Progenitor cell of endocrine pancreas (in vitro differentiated cells): ENCODE measurements at regions not wholly inside any gene's neighbourhood (a gene's known extent, or its start where the extent isn't known, plus 50 kb on each side); places are given as distances from the start of the nearest gene placed in this dataset.

Experiments used
- DNase-seq: peaks from one replicate; pipeline ENCODE4 v3.0.0; 2021; ENCODE audit warnings: low spot score; ENCODE audit not compliant: unreplicated experiment
- H3K27ac Mint-ChIP-seq: 2 replicates; pipeline ENCODE4 v1.8.0; 2021; ENCODE audit warnings: mild to moderate bottlenecking, moderate library complexity, mixed read lengths
- H3K27me3 Mint-ChIP-seq: 2 replicates; pipeline ENCODE4 v1.8.0; 2021; ENCODE audit warnings: mixed read lengths
- H3K36me3 Mint-ChIP-seq: 2 replicates; pipeline ENCODE4 v1.8.0; 2022; ENCODE audit warnings: mixed read lengths; ENCODE audit not compliant: insufficient read depth
- H3K4me1 Mint-ChIP-seq: 2 replicates; pipeline ENCODE4 v1.8.0; 2021; ENCODE audit warnings: low read depth, mixed read lengths
- H3K4me3 Mint-ChIP-seq: 2 replicates; pipeline ENCODE4 v1.8.0; 2021; ENCODE audit warnings: low read depth, mild to moderate bottlenecking, moderate library complexity, mixed read lengths
- H3K9me3 Mint-ChIP-seq: 2 replicates; pipeline ENCODE4 v1.8.0; 2021; ENCODE audit warnings: low read depth, mixed read lengths
- TF ChIP-seq, protein P1 (sequence below): fragments of 200-600 bp; sonication (generic); IDR thresholded peaks from one replicate; pipeline ENCODE4 v1.5.0; 2021; ENCODE audit warnings: antibody characterized with exemption, mild to moderate bottlenecking; ENCODE audit not compliant: unreplicated experiment

DNA sequence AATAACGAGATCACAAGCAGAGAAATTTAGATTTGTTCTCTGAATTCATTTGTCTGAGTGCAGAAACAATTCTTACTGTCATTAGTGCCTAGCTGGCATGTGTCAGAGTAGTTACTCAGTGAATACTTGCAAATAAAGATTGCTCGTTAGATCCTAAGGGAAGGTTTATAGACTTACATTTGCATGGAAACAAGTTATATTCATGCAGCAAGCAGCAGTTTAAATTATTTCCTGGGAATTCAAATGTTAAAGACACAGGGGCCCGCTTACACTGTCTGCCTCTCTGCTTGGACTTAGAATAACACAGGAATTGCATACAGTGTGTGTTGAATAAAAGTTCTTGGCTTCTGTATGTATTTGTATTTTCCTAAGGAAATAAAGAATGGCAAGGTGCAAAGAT, 680.6 kb upstream of the NECTIN3 start:
- H3K27ac Mint-ChIP-seq = no peak overlapping the region
- H3K36me3 Mint-ChIP-seq = no peaks in the 10 kb centered on the region

DNA sequence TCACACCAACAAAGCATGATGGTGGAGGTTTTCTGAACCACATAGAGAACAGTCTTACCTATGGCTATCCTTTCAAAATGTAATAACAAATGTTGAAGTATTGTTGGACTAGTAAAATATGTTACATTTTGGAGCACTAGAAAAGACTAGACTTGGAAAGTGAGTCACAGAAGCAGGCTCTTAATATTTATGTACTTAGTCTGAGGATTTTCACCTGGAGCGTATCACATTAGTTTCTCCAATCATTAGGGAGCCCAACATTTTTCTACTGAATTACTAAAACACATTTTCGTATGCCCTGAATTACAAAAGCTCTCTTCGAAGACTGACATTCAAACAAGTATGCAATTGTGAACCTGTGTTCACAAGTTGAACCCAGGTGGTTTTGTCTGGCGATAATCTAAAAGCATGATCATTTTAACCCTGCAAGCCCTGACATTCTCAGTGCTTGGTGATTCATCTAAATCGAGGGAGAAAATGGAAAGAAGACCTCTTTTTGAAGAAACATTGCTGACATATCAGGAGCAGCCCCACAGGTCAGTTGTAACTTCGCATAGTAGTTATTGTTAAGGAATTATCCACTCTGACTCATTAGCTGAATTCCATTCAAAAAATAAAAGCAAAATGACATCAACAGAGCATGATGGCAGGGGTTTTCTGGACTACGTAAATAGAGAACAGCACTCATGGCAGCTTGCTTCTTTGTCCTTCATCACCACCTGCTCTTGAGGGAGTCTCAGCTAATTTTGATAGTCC, 679.8 kb upstream of the NECTIN3 start:
- H3K4me1 Mint-ChIP-seq = no peaks in the 10 kb centered on the region
- TF ChIP-seq, protein P1, sequence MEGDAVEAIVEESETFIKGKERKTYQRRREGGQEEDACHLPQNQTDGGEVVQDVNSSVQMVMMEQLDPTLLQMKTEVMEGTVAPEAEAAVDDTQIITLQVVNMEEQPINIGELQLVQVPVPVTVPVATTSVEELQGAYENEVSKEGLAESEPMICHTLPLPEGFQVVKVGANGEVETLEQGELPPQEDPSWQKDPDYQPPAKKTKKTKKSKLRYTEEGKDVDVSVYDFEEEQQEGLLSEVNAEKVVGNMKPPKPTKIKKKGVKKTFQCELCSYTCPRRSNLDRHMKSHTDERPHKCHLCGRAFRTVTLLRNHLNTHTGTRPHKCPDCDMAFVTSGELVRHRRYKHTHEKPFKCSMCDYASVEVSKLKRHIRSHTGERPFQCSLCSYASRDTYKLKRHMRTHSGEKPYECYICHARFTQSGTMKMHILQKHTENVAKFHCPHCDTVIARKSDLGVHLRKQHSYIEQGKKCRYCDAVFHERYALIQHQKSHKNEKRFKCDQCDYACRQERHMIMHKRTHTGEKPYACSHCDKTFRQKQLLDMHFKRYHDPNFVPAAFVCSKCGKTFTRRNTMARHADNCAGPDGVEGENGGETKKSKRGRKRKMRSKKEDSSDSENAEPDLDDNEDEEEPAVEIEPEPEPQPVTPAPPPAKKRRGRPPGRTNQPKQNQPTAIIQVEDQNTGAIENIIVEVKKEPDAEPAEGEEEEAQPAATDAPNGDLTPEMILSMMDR = no peak
- H3K27me3 Mint-ChIP-seq = no peaks in the 10 kb centered on the region
- H3K27ac Mint-ChIP-seq = no peak overlapping the region
- no peaks in the 10 kb centered on the region for H3K36me3 Mint-ChIP-seq
- no peak overlapping the region for H3K4me3 Mint-ChIP-seq
- DNase-seq = no peak
- no peaks in the 10 kb centered on the region for H3K9me3 Mint-ChIP-seq

More for the DNA sequence above, 680.6 kb upstream of the NECTIN3 start:
- TF ChIP-seq, protein P1 = no peak
- DNase-seq = no peak
- Mint-ChIP-seq H3K27me3 (no peaks in the 10 kb centered on the region), H3K4me1 (no peaks in the 10 kb centered on the region), H3K4me3 (no peak overlapping the region), H3K9me3 (no peaks in the 10 kb centered on the region)

DNA sequence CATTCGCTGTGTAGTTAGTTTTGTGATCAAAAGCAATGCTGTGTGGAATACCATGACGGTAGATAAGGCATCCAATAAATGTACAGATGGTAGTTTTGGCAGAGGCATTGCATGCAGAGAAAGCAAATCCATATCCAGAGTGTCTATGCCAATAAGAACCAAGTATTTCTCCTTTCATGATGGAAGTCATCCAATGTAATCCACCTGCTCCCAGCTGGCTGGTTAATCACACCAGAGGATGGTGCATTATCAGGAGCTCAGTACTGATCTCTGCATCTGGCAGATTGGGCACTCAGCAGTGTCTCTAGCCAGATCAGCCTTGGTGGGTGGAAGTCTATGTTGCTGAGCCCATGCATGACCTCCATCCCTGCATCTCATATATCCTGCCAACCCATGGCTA, 677.7 kb upstream of the NECTIN3 start:
- Mint-ChIP-seq H3K27me3 (no peaks in the 10 kb centered on the region), H3K27ac (no peak overlapping the region), H3K36me3 (no peaks in the 10 kb centered on the region), H3K9me3 (no peaks in the 10 kb centered on the region), H3K4me1 (no peaks in the 10 kb centered on the region), H3K4me3 (no peak overlapping the region)
- TF ChIP-seq, protein P1 = no peak
- no peak for DNase-seq

DNA sequence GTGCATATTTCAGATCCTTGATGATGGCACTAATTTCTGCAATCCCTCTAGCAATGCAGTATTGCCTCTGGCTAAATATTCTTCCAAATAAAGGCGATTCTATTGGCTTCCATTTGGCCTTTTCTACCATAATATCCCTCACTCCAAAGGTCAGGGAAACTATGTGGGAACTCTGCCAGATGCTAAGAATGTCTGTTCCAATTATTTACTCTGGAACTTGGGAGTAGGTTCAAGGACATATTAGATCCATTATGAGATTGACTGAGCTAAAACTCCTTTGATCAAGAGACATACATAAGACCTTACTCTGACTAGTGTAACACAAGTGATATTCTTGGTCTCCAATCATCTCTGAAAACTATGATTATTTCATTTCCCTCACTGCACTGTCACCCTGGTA, 674.5 kb upstream of the NECTIN3 start:
- Mint-ChIP-seq H3K36me3 (no peaks in the 10 kb centered on the region), H3K27ac (no peak overlapping the region)

DNA sequence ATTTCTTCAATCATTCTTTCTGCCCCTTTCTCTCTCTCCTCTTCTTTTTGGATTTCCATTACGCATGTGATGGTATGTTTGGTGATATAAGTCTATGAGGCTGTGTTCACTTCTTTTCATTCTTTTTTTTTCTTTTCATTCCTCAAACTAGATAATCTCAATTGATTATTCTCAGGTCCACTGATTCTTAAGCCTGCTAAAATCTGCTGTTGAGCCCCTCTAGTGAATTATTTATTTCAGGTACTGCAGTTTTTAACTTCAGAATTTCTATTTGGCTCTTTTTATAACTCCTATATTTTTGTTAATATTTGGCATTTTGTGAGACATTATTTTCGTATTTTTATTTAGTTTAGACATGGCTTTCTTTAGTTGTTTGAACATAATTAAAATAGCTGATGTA, 671.3 kb upstream of the NECTIN3 start:
- H3K4me3 Mint-ChIP-seq = no peak overlapping the region
- no peak overlapping the region for H3K27ac Mint-ChIP-seq
- no peaks in the 10 kb centered on the region for H3K36me3 Mint-ChIP-seq
- no peaks in the 10 kb centered on the region for H3K27me3 Mint-ChIP-seq
- TF ChIP-seq, protein P1 = no peak
- H3K9me3 Mint-ChIP-seq = peaks cover 9% of the 10 kb centered on the region
- no peaks in the 10 kb centered on the region for H3K4me1 Mint-ChIP-seq
- DNase-seq = no peak

More for the DNA sequence above, 674.5 kb upstream of the NECTIN3 start:
- H3K27me3 Mint-ChIP-seq = no peaks in the 10 kb centered on the region
- TF ChIP-seq, protein P1 = no peak
- peaks cover 9% of the 10 kb centered on the region for H3K9me3 Mint-ChIP-seq
- no peaks in the 10 kb centered on the region for H3K4me1 Mint-ChIP-seq
- no peak overlapping the region for H3K4me3 Mint-ChIP-seq
- DNase-seq = no peak
